ENCODE measurements at regions not wholly inside any gene's neighbourhood (a gene's known extent, or its start where the extent isn't known, plus 50 kb on each side); places are given as distances from the start of the nearest gene placed in this dataset.

GRCh38 chr9:28249424-28249823, 676.1 kb upstream of the C9orf72 start:
- no peak for TF ChIP-seq SIN3A (IDR thresholded peaks at IDR 0.05; ENCODE audit: borderline replicate concordance, insufficient read depth, low read depth, low read length)
- no peak for TF ChIP-seq TCF7L2 (IDR thresholded peaks at IDR 0.05; ENCODE audit: low read depth, low read length)
- TF ChIP-seq POLR2AphosphoS5 (IDR thresholded peaks at IDR 0.05; ENCODE audit: low read depth, low read length) = no peak
- no peak for TF ChIP-seq CTCF (IDR thresholded peaks at IDR 0.05)
- TF ChIP-seq REST (IDR thresholded peaks at IDR 0.05; ENCODE audit: insufficient read depth in 1 of 2, low read depth in 2 of 2, low read length in 1 of 2) = no peak
- no peak for DNase-seq (ENCODE audit: low read depth, low spot score)
- Histone ChIP-seq H3K9me3 (ENCODE audit: control insufficient read depth, insufficient read depth, low read depth, low read length) (no peaks in the 10 kb centered on the region), H3K36me3 (ENCODE audit: control insufficient read depth, insufficient read depth, low read length) (no peaks in the 10 kb centered on the region), H3K27me3 (ENCODE audit: control insufficient read depth, insufficient read depth, low read length) (no peaks in the 10 kb centered on the region), H3K4me3 (ENCODE audit: low read depth in 2 of 2, low read length in 2 of 2) (no peak overlapping the region), H3K4me1 (ENCODE audit: control insufficient read depth, insufficient read depth, low read length) (no peaks in the 10 kb centered on the region), H3K27ac (ENCODE audit: low read length) (no peak overlapping the region)
- intact Hi-C loops (cut with micrococcal nuclease; ENCODE audit: unreplicated experiment) (no loop called here), in situ Hi-C loops (cut with HindIII; ENCODE audit: low pct_unique_long_range_greater_than_20kb, low sequenced_read_pairs) (no loop called here)
- BruUV-seq (replicated peaks) = no TSS peak
- ATAC-seq = no peak
- ChIA-PET POLR2A (no interaction called here), CTCF (no interaction called here)

- H3K36me3 ChIP-seq (ENCODE audit: control insufficient read depth, insufficient read depth, low read length) = no peaks in the 10 kb centered on the region
- H3K4me3 ChIP-seq (ENCODE audit: low read depth in 2 of 2, low read length in 2 of 2) = no peak overlapping the region
- H3K27me3 ChIP-seq (ENCODE audit: control insufficient read depth, insufficient read depth, low read length) = no peaks in the 10 kb centered on the region
- no peak for DNase-seq (ENCODE audit: low read depth, low spot score)
- ChIA-PET POLR2A (no interaction called here), CTCF (no interaction called here)
- H3K27ac ChIP-seq (ENCODE audit: low read length) = no peak overlapping the region
- H3K9me3 ChIP-seq (ENCODE audit: control insufficient read depth, insufficient read depth, low read depth, low read length) = no peaks in the 10 kb centered on the region
- no peaks in the 10 kb centered on the region for H3K4me1 ChIP-seq (ENCODE audit: control insufficient read depth, insufficient read depth, low read length)
- in situ Hi-C loops (cut with HindIII; ENCODE audit: low pct_unique_long_range_greater_than_20kb, low sequenced_read_pairs) = no loop called here
- TF ChIP-seq REST (IDR thresholded peaks at IDR 0.05; ENCODE audit: insufficient read depth in 1 of 2, low read depth in 2 of 2, low read length in 1 of 2) = no peak
- TF ChIP-seq SIN3A (IDR thresholded peaks at IDR 0.05; ENCODE audit: borderline replicate concordance, insufficient read depth, low read depth, low read length) = no peak
- TF ChIP-seq POLR2AphosphoS5 (IDR thresholded peaks at IDR 0.05; ENCODE audit: low read depth, low read length) = no peak
- TF ChIP-seq CTCF (IDR thresholded peaks at IDR 0.05) = no peak
- TF ChIP-seq TCF7L2 (IDR thresholded peaks at IDR 0.05; ENCODE audit: low read depth, low read length) = no peak
- ATAC-seq = no peak
- no TSS peak for BruUV-seq (replicated peaks)
- intact Hi-C loops (cut with micrococcal nuclease; ENCODE audit: unreplicated experiment) = no loop called here
Observed at GRCh38 chr9:28255174-28255573, 681.9 kb upstream of the C9orf72 start.
